Heart right ventricle (tissue), 16 donors: ENCODE measurements at regions not wholly inside any gene's neighbourhood (a gene's known extent, or its start where the extent isn't known, plus 50 kb on each side); places are given as distances from the start of the nearest gene placed in this dataset.

Experiments
- ATAC-seq, 8 donors: fragments of 200-7000 bp; cut with Tn5 transposase; one replicate each; pipeline ENCODE4 v1.9.1; 2020; ENCODE audit warnings: mild to moderate bottlenecking in 8 of 8, moderate library complexity in 8 of 8, moderate number of reproducible peaks in 1 of 8
- DNase-seq, 2 donors: peaks; one replicate each; pipeline ENCODE4 v3.0.0-alpha.2; 2020
- H3K27ac ChIP-seq, 10 donors: fragments of 200-600 bp; sonication (generic) in 2 of 10; one replicate each; pipeline versions ENCODE4 v1.5.0 to v1.8.0; 2020 to 2022; ENCODE audit warnings: mild to moderate bottlenecking in 3 of 10
- H3K27me3 ChIP-seq, 7 donors: fragments of 200-600 bp; one replicate each; pipeline ENCODE4 v1.8.0; 2021 to 2022; ENCODE audit warnings: mild to moderate bottlenecking in 2 of 7
- H3K36me3 ChIP-seq, 9 donors: fragments of 200-600 bp; sonication (generic) in 1 of 9; one replicate each; pipeline versions ENCODE4 v1.5.0 to v1.8.0; 2020 to 2022; ENCODE audit warnings: mild to moderate bottlenecking in 2 of 9
- H3K4me1 ChIP-seq, 9 donors: fragments of 200-600 bp; sonication (generic) in 1 of 9; one replicate each; pipeline versions ENCODE4 v1.5.0 to v1.8.0; 2020 to 2022; ENCODE audit warnings: mild to moderate bottlenecking in 4 of 9
- H3K4me3 ChIP-seq, 10 donors: fragments of 200-600 bp; sonication (generic) in 2 of 10; one replicate each; pipeline versions ENCODE4 v1.5.0 to v1.8.0; 2020 to 2022; ENCODE audit warnings: mild to moderate bottlenecking in 7 of 10, moderate library complexity in 2 of 10
- H3K9me3 ChIP-seq, 11 donors: fragments of 200-600 bp in 10 of 11; sonication (generic) in 2 of 11; one replicate each; pipeline versions ENCODE4 v1.5.0 to v1.8.0; 2013 to 2022; ENCODE audit warnings: mild to moderate bottlenecking in 2 of 11, control low read depth in 1 of 11, moderate library complexity in 1 of 11
- WGBS, 2 donors: extraction: QIAGEN DNeasy Blood & Tissue Kit; methylation state at CpG; one replicate each; pipeline ENCODE4 v1.1.7; 2013; ENCODE audit warnings: inconsistent platforms in 1 of 2; 5-methylcytosine and 5-hydroxymethylcytosine counted together
- intact Hi-C, 10 donors: fragments of 100-400 bp; cut with DNase I; formaldehyde crosslinking; loops; one replicate each; pipeline versions ENCODE4 v1.11.1 to v1.14.2; 2022
- TF ChIP-seq, protein P1 (sequence below), 9 donors: fragments of 200-600 bp; sonication (generic) in 2 of 9; IDR thresholded peaks; one replicate each; pipeline versions ENCODE4 v1.5.0 to v1.8.0; 2021 to 2022; ENCODE audit warnings: antibody characterized with exemption in 9 of 9, mild to moderate bottlenecking in 5 of 9, moderate library complexity in 1 of 9
- donor health status: Arrhythmogenic right ventricular cardiomyopathy.
- donor health status: ischemic (EF 13 %, LVEDD 7.1; RV severe dilation, severe dysfunction).
- donor health status: healthy with polysubstance abuse.
- donor health status: DM: no; HTN: yes; CAD: no.
- donor health status: DM: no; HTN: no; CAD: no.
- donor health status: ischemic (EF 25% LVEDD 6.9; RV normal size, moderate dysfunction).
- donor health status: ischemic (EF 25% LVEDD 5.7; RV mildly dilated, moderate dysfunction).
- donor health status: healthy.
- donor health status: DM: yes; HTN: yes; CAD: no.
- donor health status: Ischemic cardiomyopathy.
- donor health status: ischemic (EF 35%, LVEDD 5.7; RV mildly dilated, moderate dysfunction).
- donor health status: nonischemic (EF 11% LVEDD 7.7; RV severe dilation, severe dysfunction).
- donor health status: DM: yes; HTN: yes; CAD: no.
- donor health status: PGD.
- donor health status: ischemic (EF 29% LVEDD 5.4; RV normal size, mild dysfunction).
- donor health status: nonischemic (EF 23%, LVEDD 6.1; RV moderate dilation, normal function).

DNA sequence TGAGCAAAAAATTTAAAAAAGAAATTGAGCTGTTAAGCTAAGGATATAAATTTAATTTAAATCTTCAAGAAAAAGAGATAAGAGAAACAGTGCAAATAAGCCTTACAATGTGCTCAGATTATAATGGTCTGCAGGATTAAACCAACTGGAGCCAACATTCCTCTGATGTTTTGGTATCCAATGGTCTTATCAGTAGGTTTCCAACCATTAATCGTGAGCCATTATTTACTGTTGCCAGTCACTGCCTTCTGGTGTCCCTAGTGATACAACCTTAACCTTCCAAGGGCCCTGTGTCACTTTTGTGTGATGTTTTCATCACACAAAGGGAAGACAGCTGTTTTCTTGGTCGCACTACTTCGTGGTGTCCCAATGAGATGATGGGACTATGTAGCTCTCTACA lies 134.5 kb upstream of the CTAGE1 start:
- Histone ChIP-seq H3K27me3 (peaks cover 0 to 1% (median 0%) of the 10 kb centered on the region in 7 donors), H3K36me3 (no peaks in the 10 kb centered on the region), H3K4me1 (peaks cover under 1 to 35% (median 14%) of the 10 kb centered on the region in 9 donors), H3K27ac (peak overlapping the region in 3 of 10 donors; percentile 16 to 60 (median 17)), H3K4me3 (no peak overlapping the region), H3K9me3 (no peaks in the 10 kb centered on the region)
- no peak for ATAC-seq
- TF ChIP-seq, protein P1, sequence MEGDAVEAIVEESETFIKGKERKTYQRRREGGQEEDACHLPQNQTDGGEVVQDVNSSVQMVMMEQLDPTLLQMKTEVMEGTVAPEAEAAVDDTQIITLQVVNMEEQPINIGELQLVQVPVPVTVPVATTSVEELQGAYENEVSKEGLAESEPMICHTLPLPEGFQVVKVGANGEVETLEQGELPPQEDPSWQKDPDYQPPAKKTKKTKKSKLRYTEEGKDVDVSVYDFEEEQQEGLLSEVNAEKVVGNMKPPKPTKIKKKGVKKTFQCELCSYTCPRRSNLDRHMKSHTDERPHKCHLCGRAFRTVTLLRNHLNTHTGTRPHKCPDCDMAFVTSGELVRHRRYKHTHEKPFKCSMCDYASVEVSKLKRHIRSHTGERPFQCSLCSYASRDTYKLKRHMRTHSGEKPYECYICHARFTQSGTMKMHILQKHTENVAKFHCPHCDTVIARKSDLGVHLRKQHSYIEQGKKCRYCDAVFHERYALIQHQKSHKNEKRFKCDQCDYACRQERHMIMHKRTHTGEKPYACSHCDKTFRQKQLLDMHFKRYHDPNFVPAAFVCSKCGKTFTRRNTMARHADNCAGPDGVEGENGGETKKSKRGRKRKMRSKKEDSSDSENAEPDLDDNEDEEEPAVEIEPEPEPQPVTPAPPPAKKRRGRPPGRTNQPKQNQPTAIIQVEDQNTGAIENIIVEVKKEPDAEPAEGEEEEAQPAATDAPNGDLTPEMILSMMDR (IDR thresholded peaks at IDR 0.05), result no peak
- WGBS, 2 donors, result 37 to 59% methylated on average over 3 of the region's 3 CpGs
- intact Hi-C loops, result loop anchor here in 2 of 10 donors (2.0 to 10.0 kb wide), 3 partner anchors 23 to 657 kb away; no protein-coding TSS in a partner anchor
- DNase-seq, result no peak

DNA sequence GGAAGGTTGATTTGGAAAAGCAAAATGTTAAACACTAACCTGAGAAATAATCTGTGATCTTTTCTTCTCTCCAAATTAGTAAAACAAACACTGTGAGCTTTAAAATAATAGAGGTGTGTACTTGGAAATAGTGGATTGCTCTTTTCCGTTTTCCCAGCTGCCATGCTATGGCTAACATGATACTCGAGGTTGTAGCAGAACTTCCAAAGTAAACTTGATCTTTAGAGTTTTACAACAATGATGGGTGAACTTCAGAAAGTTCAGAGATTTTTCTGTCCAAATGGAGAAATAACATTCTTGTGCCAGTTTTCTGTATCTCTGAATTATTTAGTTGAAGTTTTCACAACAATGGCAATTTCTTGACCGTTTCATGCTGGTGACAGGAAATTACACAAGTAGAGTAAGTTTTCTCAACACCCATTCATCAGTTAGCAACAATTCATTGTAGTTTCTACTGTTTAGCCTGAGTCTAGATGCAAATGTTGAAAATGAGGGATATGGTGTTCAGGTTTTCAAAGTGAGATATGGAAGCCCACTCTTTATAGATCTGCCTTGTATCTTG lies 135.3 kb upstream of the CTAGE1 start:
- Histone ChIP-seq H3K27ac (no peak overlapping the region), H3K9me3 (no peaks in the 10 kb centered on the region), H3K27me3 (peaks cover 0 to 6% (median 0%) of the 10 kb centered on the region in 7 donors), H3K4me1 (peaks cover 0 to 36% (median 17%) of the 10 kb centered on the region in 9 donors), H3K36me3 (no peaks in the 10 kb centered on the region), H3K4me3 (no peak overlapping the region)
- WGBS, 2 donors, result 74 to 79% methylated on average over 3 of the region's 3 CpGs
- intact Hi-C loops, result loop anchor here in 2 of 10 donors (2.0 to 10.0 kb wide), 3 partner anchors 24 to 658 kb away; no protein-coding TSS in a partner anchor
- TF ChIP-seq, protein P1 (IDR thresholded peaks at IDR 0.05), result no peak
- DNase-seq (no peak), ATAC-seq (no peak)

DNA sequence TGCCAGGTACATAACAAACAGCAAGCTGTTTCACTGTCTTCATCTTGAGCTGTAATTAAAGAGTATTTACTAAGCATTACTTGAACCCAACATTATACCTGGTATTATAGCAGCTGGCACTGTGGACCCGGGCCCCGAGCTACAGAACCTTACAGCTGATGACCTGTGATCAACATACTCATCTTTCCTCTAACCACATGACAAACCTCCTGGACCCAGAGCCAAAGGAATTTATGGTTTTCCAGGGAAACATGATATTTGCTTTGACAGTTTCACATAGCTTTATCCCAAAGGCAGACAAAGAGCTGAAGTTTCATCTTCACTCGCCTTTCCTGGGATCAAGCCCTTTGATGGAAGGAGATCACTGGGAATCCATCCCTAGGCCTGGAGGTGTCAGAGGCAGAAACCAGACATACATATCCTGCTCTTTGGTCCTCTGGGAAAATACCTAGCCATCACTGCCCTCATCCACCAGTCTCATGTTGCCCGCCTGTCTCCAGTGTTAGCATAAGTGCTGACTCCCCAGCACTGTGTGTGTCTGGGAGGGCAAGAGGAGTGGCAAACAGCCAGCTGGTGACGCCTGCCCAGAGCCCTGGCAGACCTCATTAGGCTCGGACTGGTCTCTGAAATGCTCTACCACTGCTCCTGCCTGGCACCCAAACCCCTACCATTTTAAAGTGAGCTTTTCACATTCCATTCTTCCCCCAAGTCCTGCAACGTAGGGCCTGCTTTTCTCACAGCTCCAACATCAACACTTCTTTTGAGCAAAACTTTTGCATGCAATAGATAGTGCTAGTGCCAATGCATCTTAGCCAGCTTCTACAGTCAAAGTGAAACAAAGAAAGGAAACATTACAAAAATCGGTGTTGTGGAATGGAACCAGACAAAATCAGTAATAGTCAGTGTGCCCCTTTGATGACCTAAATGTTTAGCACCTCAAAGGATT lies 138.8 kb upstream of the CTAGE1 start:
- 50 to 55% methylated on average over 8 of the region's 8 CpGs for WGBS, 2 donors
- TF ChIP-seq, protein P1 (IDR thresholded peaks at IDR 0.05), result no peak
- Histone ChIP-seq H3K27ac (peak overlapping the region; percentile 7 to 99 (median 75)), H3K27me3 (peaks cover 0 to 40% (median 0%) of the 10 kb centered on the region in 7 donors), H3K36me3 (no peaks in the 10 kb centered on the region), H3K4me3 (peak overlapping the region in 2 of 10 donors; percentile 1 to 3), H3K9me3 (no peaks in the 10 kb centered on the region), H3K4me1 (peaks cover 0 to 43% (median 33%) of the 10 kb centered on the region in 9 donors)
- intact Hi-C loops, result loop anchor here in 6 of 10 donors (5.0 to 10.0 kb wide), 5 partner anchors 82 to 662 kb away; no protein-coding TSS in a partner anchor
- DNase-seq (peak; percentile 75 to 80), ATAC-seq (peak; percentile 23 to 87 (median 64))
